VCaP (cell line): ENCODE measurements at regions not wholly inside any gene's neighbourhood (a gene's known extent, or its start where the extent isn't known, plus 50 kb on each side); places are given as distances from the start of the nearest gene placed in this dataset.

ENCODE experiments used
- H3K27ac ChIP-seq: fragments of 450-650 bp; 2 replicates; pipeline ENCODE4 v1.5.1; 2017
- CTCF ChIP-seq: fragments of 450-650 bp; conservative IDR thresholded peaks from 2 replicates; pipeline ENCODE4 v1.5.1; 2017; ENCODE audit warnings: mild to moderate bottlenecking, moderate library complexity

DNA sequence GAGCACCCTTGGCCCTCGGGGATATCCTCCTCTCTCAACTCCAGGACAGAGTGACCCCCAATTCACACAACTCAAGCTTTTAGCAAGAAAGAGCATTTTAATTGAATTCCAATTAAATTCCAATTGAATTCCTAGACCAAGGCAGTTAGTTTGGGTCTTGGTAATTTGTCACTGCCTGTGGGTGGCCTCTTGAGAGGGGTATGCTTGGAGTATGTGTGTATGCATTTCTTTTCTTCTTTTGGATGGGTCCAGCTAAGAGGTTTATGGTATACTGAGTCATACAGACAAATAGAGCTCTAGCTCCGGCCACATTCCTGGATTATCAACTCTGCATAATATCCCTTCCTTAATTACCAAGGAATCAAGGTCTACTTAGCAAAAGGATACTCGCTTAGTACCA, 136.7 kb downstream of the PCTP start:
- H3K27ac ChIP-seq, result no peak overlapping the region
- TF ChIP-seq CTCF, result no peak

DNA sequence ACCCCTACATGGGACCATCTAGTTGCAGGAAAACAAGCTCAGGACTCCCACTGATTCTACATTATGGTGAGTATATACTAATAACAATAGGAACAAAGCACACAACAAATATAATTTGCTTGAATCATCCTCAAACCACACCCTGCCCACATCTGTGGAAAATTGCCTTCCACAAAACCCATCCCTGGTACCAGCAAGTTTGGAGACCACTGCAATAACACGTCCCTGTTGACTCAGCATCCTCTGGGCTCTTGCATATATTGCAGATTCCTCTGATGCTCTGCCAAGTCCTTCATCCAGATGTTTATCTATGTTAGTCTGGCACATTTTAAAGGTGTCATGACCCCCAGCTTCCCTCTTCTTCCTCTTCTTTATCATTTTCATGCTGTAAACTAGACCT, 138.4 kb downstream of the PCTP start:
- no peak for TF ChIP-seq CTCF

GRCh38 chr17:55895112-55895759, 144.4 kb downstream of the PCTP start:
- TF ChIP-seq CTCF, result no peak
- H3K27ac ChIP-seq, result no peak overlapping the region

More for the DNA sequence above, 138.4 kb downstream of the PCTP start:
- H3K27ac ChIP-seq, result no peak overlapping the region

GRCh38 chr17:55897301-55897700, 146.4 kb downstream of the PCTP start:
- TF ChIP-seq CTCF, result no peak
- H3K27ac ChIP-seq, result no peak overlapping the region

DNA sequence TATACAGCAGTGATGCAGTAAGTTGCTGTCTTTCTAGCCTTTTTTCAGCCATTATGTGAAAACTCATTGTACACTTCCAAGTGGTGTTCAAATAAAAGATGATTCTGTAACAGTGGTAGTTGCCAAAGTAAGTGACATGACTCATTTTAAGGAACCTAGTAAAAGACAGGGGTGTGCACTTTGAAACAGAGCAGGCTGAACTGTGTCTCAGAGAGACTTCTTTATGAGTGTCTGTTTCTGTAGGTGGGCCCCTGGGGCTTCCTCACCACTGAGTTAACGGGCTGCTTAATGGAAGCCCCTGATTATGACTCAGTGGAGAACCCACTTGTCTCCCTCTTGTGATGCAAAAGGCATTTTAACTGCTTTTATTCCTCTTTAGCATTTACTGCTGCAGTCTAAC, 147.3 kb downstream of the PCTP start:
- TF ChIP-seq CTCF, result no peak
- H3K27ac ChIP-seq, result no peak overlapping the region

DNA sequence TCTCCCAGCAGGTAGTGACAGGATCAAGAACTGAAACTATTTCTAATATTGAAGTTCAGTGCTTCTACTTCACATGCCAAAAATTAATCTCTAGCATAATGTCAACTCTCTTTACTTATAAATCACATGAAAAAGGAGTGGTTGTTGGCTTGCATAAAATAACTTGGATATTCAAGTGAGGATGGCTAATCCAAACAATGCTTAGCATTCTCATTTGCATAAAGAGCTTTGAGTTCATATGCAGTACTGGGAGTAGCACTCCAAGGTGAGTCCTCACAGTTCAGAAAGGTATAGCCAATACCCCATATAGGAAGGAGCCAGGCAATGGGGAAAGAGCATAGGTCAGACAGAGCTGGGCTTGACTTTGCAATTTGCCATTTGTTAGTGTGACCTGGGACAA, 149.3 kb downstream of the PCTP start:
- no peak overlapping the region for H3K27ac ChIP-seq
- TF ChIP-seq CTCF, result no peak

- no peak for TF ChIP-seq CTCF
- H3K27ac ChIP-seq, result no peak overlapping the region
Observed at GRCh38 chr17:55903028-55903690, 152.3 kb downstream of the PCTP start.
